Left ventricle myocardium superior (tissue), 1 donor: ENCODE measurements at regions not wholly inside any gene's neighbourhood (a gene's known extent, or its start where the extent isn't known, plus 50 kb on each side); places are given as distances from the start of the nearest gene placed in this dataset.
"Not testable (repeated sequence)": the region's sequence is repeated elsewhere in the genome, so short reads cannot be mapped to it uniquely, and the experiment has no call there.

Experiments used
- ATAC-seq: fragments of 200-7000 bp; cut with Tn5 transposase; one replicate; pipeline ENCODE4 v1.9.1; 2020; ENCODE audit warnings: mild to moderate bottlenecking, moderate library complexity
- DNase-seq: peaks from one replicate; pipeline ENCODE4 v3.0.0-alpha.2; 2020
- intact Hi-C: fragments of 100-400 bp; cut with micrococcal nuclease; formaldehyde crosslinking; loops from one replicate; pipeline ENCODE4 v1.11.0; 2022
- donor health status: DM: no; HTN: yes; CAD: no; lungs with severe emphysema.

DNA sequence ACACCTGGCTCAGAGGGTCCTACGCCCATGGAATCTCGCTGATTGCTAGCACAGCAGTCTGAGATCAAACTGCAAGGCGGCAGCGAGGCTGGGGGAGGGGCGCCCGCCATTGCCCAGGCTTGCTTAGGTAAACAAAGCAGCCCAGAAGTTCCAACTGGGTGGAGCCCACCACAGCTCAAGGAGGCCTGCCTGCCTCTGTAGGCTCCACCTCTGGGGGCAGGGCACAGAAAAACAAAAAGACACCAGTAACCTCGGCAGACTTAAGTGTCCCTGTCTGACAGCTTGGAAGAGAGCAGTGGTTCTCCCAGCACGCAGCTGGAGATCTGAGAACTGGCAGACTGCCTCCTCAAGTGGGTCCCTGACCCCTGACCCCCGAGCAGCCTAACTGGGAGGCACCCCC lies 281.3 kb downstream of the LMBRD1 start:
- DNase-seq, ATAC-seq, intact Hi-C loops: not testable (repeated sequence)

DNA sequence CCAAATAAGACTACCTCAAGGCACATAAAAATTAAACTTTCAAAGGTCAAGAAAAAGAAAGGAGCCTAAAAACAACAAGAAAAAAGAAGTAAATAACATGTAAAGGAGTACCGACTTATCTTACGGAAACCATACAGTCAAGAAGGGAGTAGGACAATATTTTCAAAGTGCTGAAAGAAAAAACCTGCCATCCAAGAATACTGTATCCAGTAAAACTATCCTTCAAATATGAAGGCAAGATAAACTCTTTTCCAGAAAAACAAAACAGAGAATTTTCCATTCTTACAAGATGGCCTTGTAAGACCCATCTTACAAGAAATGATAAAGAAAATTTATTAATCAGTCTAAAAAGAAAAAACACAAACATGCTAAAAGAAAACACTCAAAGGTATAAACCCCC lies 302.2 kb downstream of the LMBRD1 start:
- no peak for ATAC-seq
- DNase-seq: no peak
- intact Hi-C loops: no loop called here

- no peak for DNase-seq
- no peak for ATAC-seq
- intact Hi-C loops: no loop called here
These were observed 306.8 kb downstream of the LMBRD1 start for GRCh38 chr6:69489970-69490369.

DNA sequence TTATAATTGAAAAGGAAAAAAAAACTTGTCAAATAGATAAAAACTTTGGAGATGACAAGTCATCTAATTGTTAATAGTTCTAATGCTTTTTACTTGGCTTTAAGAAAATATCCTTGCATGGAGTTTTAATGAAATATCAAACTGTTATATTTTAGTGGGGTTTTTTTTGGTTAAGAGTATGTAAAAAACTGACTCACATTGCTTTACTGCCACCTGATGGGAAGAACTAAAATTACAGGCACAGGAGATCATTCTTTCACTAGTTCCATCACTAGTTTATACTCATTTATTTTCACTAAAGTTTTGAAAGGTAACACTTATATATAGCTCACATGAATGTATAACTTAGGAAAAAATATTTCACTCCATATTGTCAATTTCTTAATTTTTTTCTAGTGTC lies 309.1 kb downstream of the LMBRD1 start:
- ATAC-seq (no peak), DNase-seq (no peak)
- intact Hi-C loops: no loop called here

GRCh38 chr6:69466979-69467570 lies 329.7 kb downstream of the LMBRD1 start:
- ATAC-seq (no peak), DNase-seq (no peak)
- intact Hi-C loops: no loop called here

- intact Hi-C loops: no loop called here
- DNase-seq (no peak), ATAC-seq (no peak)
These were observed 330.9 kb downstream of the LMBRD1 start for GRCh38 chr6:69465866-69466265.

GRCh38 chr6:69456086-69456485 lies 340.7 kb downstream of the LMBRD1 start:
- no peak for ATAC-seq
- intact Hi-C loops: no loop called here
- DNase-seq: no peak

DNA sequence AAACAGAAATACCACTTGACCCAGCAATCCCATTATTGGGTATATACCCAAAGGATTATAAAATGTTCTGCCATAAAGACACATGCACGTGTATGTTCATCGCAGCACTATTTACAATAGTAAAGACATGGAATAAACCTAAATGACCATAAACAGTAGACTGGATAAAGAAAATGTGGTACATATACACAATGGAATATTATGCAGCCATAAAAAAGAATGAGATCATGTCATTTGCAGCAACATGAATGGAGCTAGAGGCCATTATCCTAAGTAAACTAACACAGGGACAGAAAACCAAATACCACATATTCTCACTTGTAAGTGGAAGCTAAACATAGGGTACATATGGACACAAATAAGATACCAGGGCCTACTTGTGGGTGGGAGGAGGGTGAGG lies 342.2 kb downstream of the LMBRD1 start:
- ATAC-seq, intact Hi-C loops, DNase-seq: not testable (repeated sequence)

GRCh38 chr6:69450493-69450892 lies 346.3 kb downstream of the LMBRD1 start:
- DNase-seq, ATAC-seq, intact Hi-C loops: not testable (repeated sequence)

DNA sequence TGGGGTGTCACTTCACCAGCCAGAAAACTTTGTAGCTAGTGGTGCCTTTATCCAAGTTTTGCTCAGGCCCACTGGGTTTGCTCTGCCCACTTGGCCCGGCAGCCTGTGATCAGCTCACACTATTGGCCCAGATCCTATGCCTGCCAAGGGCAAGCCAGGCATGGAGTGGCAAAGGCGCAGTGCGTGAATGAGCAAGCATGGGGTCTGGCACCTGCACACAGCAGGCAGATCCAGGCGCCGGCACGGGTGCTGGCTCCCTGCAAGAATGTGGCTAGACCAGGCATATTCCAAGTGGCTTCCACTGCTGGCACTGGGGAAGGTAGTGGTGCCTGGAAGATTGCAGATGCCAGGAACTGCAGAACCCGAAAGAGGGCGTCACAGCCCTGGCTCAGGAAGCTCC lies 346.9 kb downstream of the LMBRD1 start:
- DNase-seq (no peak), ATAC-seq (no peak)
- intact Hi-C loops: no loop called here
